Gastrocnemius medialis (tissue), 4 donors: ENCODE measurements at regions not wholly inside any gene's neighbourhood (a gene's known extent, or its start where the extent isn't known, plus 50 kb on each side); places are given as distances from the start of the nearest gene placed in this dataset.

Experiments
- ATAC-seq, 2 donors: fragments of 150-250 bp; one replicate each; pipeline ENCODE4 v1.9.1; 2016
- DNase-seq, 2 donors: peaks; one replicate each; pipeline ENCODE4 v3.0.0-alpha.2; 2019
- H3K27ac ChIP-seq, 4 donors: fragments of 200-600 bp; sonication (generic); 1 replicate in 1 of 4; 2 replicates in 3 of 4; pipeline ENCODE4 v1.5.1; 2016 to 2018; ENCODE audit warnings: mild to moderate bottlenecking in 2 of 4, moderate library complexity in 1 of 4
- H3K27me3 ChIP-seq, 3 donors: fragments of 200-600 bp; sonication (generic) in 2 of 3; 1 replicate in 1 of 3; 2 replicates in 2 of 3; pipeline versions ENCODE4 v1.5.1 to v1.6.0; 2016 to 2019; ENCODE audit warnings: mild to moderate bottlenecking in 1 of 3, moderate library complexity in 1 of 3
- H3K36me3 ChIP-seq, 2 donors: fragments of 200-600 bp; sonication (generic) in 1 of 2; one replicate each; pipeline ENCODE4 v1.5.1; 2017 to 2018
- H3K4me1 ChIP-seq, 2 donors: fragments of 200-600 bp; sonication (generic) in 1 of 2; one replicate each; pipeline ENCODE4 v1.5.1; 2016 to 2017; ENCODE audit warnings: mild to moderate bottlenecking in 2 of 2
- H3K4me3 ChIP-seq, 4 donors: fragments of 200-600 bp; sonication (generic) in 3 of 4; 1 replicate in 1 of 4; 2 replicates in 3 of 4; pipeline ENCODE4 v1.5.1; 2016 to 2019; ENCODE audit warnings: mild to moderate bottlenecking in 2 of 4
- H3K9me3 ChIP-seq, 3 donors: fragments of 200-600 bp; sonication (generic) in 2 of 3; 1 replicate in 1 of 3; 2 replicates in 2 of 3; pipeline ENCODE4 v1.5.1; 2016 to 2019
- CTCF ChIP-seq, 5 experiments: fragments of 450-650 bp in 3 of 5; fragments of 200-600 bp in 2 of 5; sonication (generic) in 2 of 5; IDR thresholded peaks in 4 of 5; conservative IDR thresholded peaks in 1 of 5; 1 replicate in 4 of 5; 2 replicates in 1 of 5; pipeline ENCODE4 v1.5.1; 2016 to 2019; ENCODE audit warnings: antibody characterized with exemption in 5 of 5, mild to moderate bottlenecking in 3 of 5, moderate library complexity in 3 of 5
- POLR2A ChIP-seq, 2 donors: fragments of 450-650 bp; IDR thresholded peaks; one replicate each; pipeline ENCODE4 v1.6.1; 2017; ENCODE audit warnings: antibody characterized with exemption in 2 of 2, mild to moderate bottlenecking in 2 of 2, moderate library complexity in 2 of 2
- in situ Hi-C, 4 donors: fragments of 200-750 bp; cut with MboI; loops; one replicate each; pipeline versions ENCODE4 v1.15.0 to v1.8.0; 2017; ENCODE audit warnings: low sequenced_read_pairs in 4 of 4
- intact Hi-C: fragments of 100-400 bp; cut with DNase I; formaldehyde crosslinking; loops from one replicate; pipeline ENCODE4 v1.15.1; 2023; ENCODE audit warnings: low total_unique reads

- Histone ChIP-seq H3K27ac (no peak overlapping the region), H3K36me3 (no peaks in the 10 kb centered on the region), H3K4me1 (no peaks in the 10 kb centered on the region), H3K4me3 (no peak overlapping the region), H3K9me3 (no peaks in the 10 kb centered on the region), H3K27me3 (no peaks in the 10 kb centered on the region)
- intact Hi-C loops = no loop called here
- in situ Hi-C loops = no loop called here
- no peak for ATAC-seq
- no peak for DNase-seq
- TF ChIP-seq CTCF (IDR thresholded peaks at IDR 0.05 in 4 of 5, conservative IDR thresholded peaks at IDR 0.05 in 1 of 5) (no peak), POLR2A (IDR thresholded peaks at IDR 0.05) (no peak)
Measured at GRCh38 chr3:481111-481510, 284.5 kb downstream of the CHL1 start.

- intact Hi-C loops (no loop called here), in situ Hi-C loops (no loop called here)
- Histone ChIP-seq H3K4me3 (no peak overlapping the region), H3K27me3 (no peaks in the 10 kb centered on the region), H3K36me3 (no peaks in the 10 kb centered on the region), H3K9me3 (no peaks in the 10 kb centered on the region), H3K27ac (no peak overlapping the region), H3K4me1 (no peaks in the 10 kb centered on the region)
- no peak for TF ChIP-seq POLR2A (IDR thresholded peaks at IDR 0.05)
- TF ChIP-seq CTCF (IDR thresholded peaks at IDR 0.05 in 4 of 5, conservative IDR thresholded peaks at IDR 0.05 in 1 of 5) = no peak
- DNase-seq = no peak
- ATAC-seq = no peak
Measured at GRCh38 chr3:481680-482079, 285.1 kb downstream of the CHL1 start.

- no peak for ATAC-seq
- in situ Hi-C loops = no loop called here
- TF ChIP-seq CTCF (IDR thresholded peaks at IDR 0.05 in 4 of 5, conservative IDR thresholded peaks at IDR 0.05 in 1 of 5) = no peak
- no peak for TF ChIP-seq POLR2A (IDR thresholded peaks at IDR 0.05)
- Histone ChIP-seq H3K27ac (no peak overlapping the region), H3K27me3 (no peaks in the 10 kb centered on the region), H3K4me1 (no peaks in the 10 kb centered on the region), H3K9me3 (no peaks in the 10 kb centered on the region), H3K36me3 (no peaks in the 10 kb centered on the region), H3K4me3 (no peak overlapping the region)
- intact Hi-C loops = no loop called here
- DNase-seq = no peak
Measured at GRCh38 chr3:482479-482878, 285.9 kb downstream of the CHL1 start.

GRCh38 chr3:484341-484740 lies 287.8 kb downstream of the CHL1 start:
- DNase-seq (no peak), ATAC-seq (no peak)
- intact Hi-C loops = no loop called here
- no peaks in the 10 kb centered on the region for H3K4me1 ChIP-seq
- in situ Hi-C loops = no loop called here
- H3K9me3 ChIP-seq = no peaks in the 10 kb centered on the region
- H3K27ac ChIP-seq = no peak overlapping the region
- H3K4me3 ChIP-seq = no peak overlapping the region
- no peak for TF ChIP-seq CTCF (IDR thresholded peaks at IDR 0.05 in 4 of 5, conservative IDR thresholded peaks at IDR 0.05 in 1 of 5)
- TF ChIP-seq POLR2A (IDR thresholded peaks at IDR 0.05) = no peak
- H3K27me3 ChIP-seq = no peaks in the 10 kb centered on the region
- no peaks in the 10 kb centered on the region for H3K36me3 ChIP-seq

GRCh38 chr3:487614-488013 lies 291.1 kb downstream of the CHL1 start:
- in situ Hi-C loops (no loop called here), intact Hi-C loops (no loop called here)
- Histone ChIP-seq H3K4me3 (no peak overlapping the region), H3K27me3 (no peaks in the 10 kb centered on the region), H3K27ac (no peak overlapping the region), H3K9me3 (no peaks in the 10 kb centered on the region), H3K4me1 (no peaks in the 10 kb centered on the region), H3K36me3 (no peaks in the 10 kb centered on the region)
- ATAC-seq (no peak), DNase-seq (no peak)
- TF ChIP-seq CTCF (IDR thresholded peaks at IDR 0.05 in 4 of 5, conservative IDR thresholded peaks at IDR 0.05 in 1 of 5) (no peak), POLR2A (IDR thresholded peaks at IDR 0.05) (no peak)
